ENCODE measurements at regions not wholly inside any gene's neighbourhood (a gene's known extent, or its start where the extent isn't known, plus 50 kb on each side); places are given as distances from the start of the nearest gene placed in this dataset.

GRCh38 chr7:43041105-43041504 is 71.3 kb upstream of the HECW1 start:
- no peak for TF ChIP-seq POLR2AphosphoS5 (IDR thresholded peaks at IDR 0.05; ENCODE audit: low read depth)
- TF ChIP-seq, protein P1, sequence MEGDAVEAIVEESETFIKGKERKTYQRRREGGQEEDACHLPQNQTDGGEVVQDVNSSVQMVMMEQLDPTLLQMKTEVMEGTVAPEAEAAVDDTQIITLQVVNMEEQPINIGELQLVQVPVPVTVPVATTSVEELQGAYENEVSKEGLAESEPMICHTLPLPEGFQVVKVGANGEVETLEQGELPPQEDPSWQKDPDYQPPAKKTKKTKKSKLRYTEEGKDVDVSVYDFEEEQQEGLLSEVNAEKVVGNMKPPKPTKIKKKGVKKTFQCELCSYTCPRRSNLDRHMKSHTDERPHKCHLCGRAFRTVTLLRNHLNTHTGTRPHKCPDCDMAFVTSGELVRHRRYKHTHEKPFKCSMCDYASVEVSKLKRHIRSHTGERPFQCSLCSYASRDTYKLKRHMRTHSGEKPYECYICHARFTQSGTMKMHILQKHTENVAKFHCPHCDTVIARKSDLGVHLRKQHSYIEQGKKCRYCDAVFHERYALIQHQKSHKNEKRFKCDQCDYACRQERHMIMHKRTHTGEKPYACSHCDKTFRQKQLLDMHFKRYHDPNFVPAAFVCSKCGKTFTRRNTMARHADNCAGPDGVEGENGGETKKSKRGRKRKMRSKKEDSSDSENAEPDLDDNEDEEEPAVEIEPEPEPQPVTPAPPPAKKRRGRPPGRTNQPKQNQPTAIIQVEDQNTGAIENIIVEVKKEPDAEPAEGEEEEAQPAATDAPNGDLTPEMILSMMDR (conservative IDR thresholded peaks at IDR 0.05; ENCODE audit: low read depth in 2 of 2), result no peak
- TF ChIP-seq EZH2 (IDR thresholded peaks at IDR 0.05; ENCODE audit: low read depth, unreplicated experiment), result no peak
- TF ChIP-seq, protein P2, sequence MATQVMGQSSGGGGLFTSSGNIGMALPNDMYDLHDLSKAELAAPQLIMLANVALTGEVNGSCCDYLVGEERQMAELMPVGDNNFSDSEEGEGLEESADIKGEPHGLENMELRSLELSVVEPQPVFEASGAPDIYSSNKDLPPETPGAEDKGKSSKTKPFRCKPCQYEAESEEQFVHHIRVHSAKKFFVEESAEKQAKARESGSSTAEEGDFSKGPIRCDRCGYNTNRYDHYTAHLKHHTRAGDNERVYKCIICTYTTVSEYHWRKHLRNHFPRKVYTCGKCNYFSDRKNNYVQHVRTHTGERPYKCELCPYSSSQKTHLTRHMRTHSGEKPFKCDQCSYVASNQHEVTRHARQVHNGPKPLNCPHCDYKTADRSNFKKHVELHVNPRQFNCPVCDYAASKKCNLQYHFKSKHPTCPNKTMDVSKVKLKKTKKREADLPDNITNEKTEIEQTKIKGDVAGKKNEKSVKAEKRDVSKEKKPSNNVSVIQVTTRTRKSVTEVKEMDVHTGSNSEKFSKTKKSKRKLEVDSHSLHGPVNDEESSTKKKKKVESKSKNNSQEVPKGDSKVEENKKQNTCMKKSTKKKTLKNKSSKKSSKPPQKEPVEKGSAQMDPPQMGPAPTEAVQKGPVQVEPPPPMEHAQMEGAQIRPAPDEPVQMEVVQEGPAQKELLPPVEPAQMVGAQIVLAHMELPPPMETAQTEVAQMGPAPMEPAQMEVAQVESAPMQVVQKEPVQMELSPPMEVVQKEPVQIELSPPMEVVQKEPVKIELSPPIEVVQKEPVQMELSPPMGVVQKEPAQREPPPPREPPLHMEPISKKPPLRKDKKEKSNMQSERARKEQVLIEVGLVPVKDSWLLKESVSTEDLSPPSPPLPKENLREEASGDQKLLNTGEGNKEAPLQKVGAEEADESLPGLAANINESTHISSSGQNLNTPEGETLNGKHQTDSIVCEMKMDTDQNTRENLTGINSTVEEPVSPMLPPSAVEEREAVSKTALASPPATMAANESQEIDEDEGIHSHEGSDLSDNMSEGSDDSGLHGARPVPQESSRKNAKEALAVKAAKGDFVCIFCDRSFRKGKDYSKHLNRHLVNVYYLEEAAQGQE (IDR thresholded peaks at IDR 0.05; ENCODE audit: unreplicated experiment), result no peak
- TF ChIP-seq CREB1 (CRISPR knock-in tag; IDR thresholded peaks at IDR 0.05; ENCODE audit: low read depth), result no peak
